Ectodermal cell (in vitro differentiated cells): ENCODE measurements at regions not wholly inside any gene's neighbourhood (a gene's known extent, or its start where the extent isn't known, plus 50 kb on each side); places are given as distances from the start of the nearest gene placed in this dataset.

Source experiments
- H3K27ac ChIP-seq: 2 replicates; pipeline ENCODE4 v1.7.0; 2013; ENCODE audit warnings: mild to moderate bottlenecking, low read depth, low read length; ENCODE audit not compliant: insufficient read depth, poor library complexity, severe bottlenecking
- H3K27me3 ChIP-seq: 2 replicates; pipeline ENCODE4 v1.7.0; 2013; ENCODE audit warnings: mild to moderate bottlenecking, low read length; ENCODE audit not compliant: insufficient read depth, control insufficient read depth, poor library complexity, severe bottlenecking
- H3K36me3 ChIP-seq: one replicate; pipeline ENCODE4 v1.7.0; 2013; ENCODE audit warnings: low read length; ENCODE audit not compliant: control insufficient read depth, insufficient read depth
- H3K4me1 ChIP-seq: one replicate; pipeline ENCODE4 v1.7.0; 2013; ENCODE audit warnings: low read length; ENCODE audit not compliant: control insufficient read depth, insufficient read depth
- H3K4me3 ChIP-seq: 2 replicates; pipeline ENCODE4 v1.7.0; 2013; ENCODE audit warnings: low read depth, low read length, control low read depth; ENCODE audit not compliant: insufficient read depth
- H3K9me3 ChIP-seq: 2 replicates; pipeline ENCODE4 v1.7.0; 2013; ENCODE audit warnings: mild to moderate bottlenecking, low read length, moderate library complexity; ENCODE audit not compliant: control insufficient read depth
- WGBS, 2 experiments: methylation state at CpG; one replicate each; pipeline ENCODE4 v1.1.7; 2013; ENCODE audit warnings: missing lambda C conversion rate in 2 of 2; 5-methylcytosine and 5-hydroxymethylcytosine counted together

DNA sequence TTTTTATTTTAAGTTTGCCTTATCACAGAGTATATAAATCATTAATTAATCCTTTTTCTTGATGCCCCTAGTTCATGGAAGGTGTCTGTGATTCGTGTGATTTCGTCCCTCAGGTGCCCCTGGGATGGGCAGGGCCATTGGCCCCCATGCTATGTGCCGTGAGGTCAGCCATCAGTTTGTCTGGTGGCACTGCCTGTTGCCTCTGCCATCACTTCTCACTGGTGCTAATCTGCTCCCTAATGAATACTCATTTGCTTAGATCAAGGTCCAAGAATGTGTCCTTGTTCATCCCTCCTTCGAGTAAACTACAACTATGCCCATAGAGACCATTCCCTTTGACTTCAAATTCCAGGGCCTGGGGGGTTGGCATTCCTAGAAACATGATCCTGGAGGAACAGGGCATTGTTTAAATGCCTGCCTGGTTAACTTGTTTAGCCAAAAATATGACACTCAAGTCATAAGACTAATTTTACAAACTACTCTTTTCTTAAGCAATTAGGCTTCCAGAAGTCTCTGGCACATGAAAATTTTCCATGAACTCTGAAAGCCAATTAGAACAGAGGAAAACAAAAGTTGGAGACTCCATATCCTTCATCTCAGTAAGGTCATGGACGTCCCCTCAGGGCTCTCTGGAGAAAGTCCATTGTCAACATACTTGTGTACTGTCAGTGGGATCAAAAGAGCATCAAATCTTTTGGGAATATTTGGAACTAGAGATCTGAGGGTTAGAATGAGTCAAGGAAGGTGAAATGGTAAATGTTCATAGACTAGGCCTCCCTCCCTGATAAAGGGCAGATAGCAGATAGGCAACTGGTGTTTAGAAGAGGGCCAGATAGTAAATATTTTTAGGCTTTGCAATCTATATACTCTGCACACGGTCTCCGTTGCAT, 90.9 kb upstream of the PLXNC1 start:
- H3K4me3 ChIP-seq, result no peak overlapping the region
- H3K27me3 ChIP-seq, result no peaks in the 10 kb centered on the region
- H3K36me3 ChIP-seq, result no peaks in the 10 kb centered on the region
- no peak overlapping the region for H3K27ac ChIP-seq
- no peaks in the 10 kb centered on the region for H3K9me3 ChIP-seq
- 94% methylated on average over 5 to 7 of the region's 7 CpGs for WGBS, 2 experiments
- H3K4me1 ChIP-seq, result no peaks in the 10 kb centered on the region

DNA sequence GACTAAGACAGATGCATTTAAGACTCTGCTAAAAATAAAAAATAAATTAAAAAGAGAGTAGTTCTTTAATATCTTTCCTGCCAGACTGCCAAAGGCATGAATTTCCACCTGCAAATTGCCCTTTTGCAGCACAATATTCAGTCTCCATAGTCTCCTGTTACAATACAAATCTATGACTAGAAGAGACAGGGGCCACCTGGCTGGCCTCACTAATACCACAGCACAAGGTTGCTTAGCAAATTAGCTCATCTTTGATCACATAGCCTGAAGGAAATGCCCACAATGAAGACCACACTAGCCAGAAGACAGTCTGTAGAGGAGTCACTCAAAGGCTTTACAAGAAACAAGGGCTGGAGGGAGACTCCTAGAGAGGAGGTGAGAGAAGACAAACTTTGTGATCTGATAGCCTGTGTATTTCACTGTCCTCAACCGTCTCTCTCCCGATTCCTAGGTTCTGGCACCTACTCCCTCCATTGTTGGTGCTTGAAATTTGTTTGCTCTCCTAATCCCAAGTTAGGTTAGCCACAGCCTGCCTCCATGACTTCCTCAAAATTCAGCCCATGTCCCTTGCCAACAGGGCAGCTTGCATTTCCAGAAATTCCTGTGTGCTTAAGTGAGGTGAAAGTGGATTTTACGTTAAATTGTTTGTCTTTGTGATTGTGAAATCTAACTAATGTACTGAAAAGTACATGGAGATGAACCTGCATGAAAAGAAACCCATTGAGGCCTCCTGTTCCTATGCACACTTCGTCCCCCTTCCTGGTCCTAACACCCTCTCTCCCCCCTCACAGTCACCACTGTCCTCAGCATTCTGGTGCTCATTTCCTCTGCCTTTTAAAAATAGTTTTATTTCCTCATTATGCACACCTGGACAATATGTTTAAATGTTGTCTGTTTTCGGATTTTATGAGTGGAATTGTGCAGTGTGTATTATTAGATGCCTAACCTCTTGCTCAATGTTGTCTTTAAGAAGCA, 88.7 kb upstream of the PLXNC1 start:
- WGBS, 2 experiments, result 88 to 94% methylated on average over 5 of the region's 5 CpGs
- H3K9me3 ChIP-seq, result no peaks in the 10 kb centered on the region
- H3K27ac ChIP-seq, result no peak overlapping the region
- no peaks in the 10 kb centered on the region for H3K4me1 ChIP-seq
- no peaks in the 10 kb centered on the region for H3K27me3 ChIP-seq
- H3K4me3 ChIP-seq, result no peak overlapping the region
- H3K36me3 ChIP-seq, result no peaks in the 10 kb centered on the region

DNA sequence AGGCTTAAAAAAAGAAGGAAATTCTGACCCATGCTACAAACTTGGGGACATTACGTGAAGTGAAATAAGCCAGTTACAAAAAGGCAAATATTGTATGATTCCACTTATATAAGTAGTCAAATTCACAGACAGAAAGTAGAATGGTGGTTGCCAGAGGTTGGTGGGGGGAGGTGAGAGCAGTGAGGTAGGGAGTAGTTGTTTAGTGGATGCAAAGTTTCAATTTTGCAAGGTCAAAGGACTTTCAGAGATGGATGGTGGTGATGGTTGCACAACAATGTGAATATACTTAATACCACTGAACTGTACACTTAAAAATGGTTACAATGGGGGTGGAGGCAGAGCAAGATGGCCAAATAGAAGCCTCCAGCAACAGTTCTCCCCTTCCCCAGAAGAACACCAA, 86.2 kb upstream of the PLXNC1 start:
- Histone ChIP-seq H3K4me1 (no peaks in the 10 kb centered on the region), H3K4me3 (no peak overlapping the region), H3K36me3 (no peaks in the 10 kb centered on the region), H3K9me3 (no peaks in the 10 kb centered on the region), H3K27me3 (no peaks in the 10 kb centered on the region), H3K27ac (no peak overlapping the region)
- 100% methylated on average over 1 of the region's 1 CpG; no CpG with 5 or more reads in 1 of the 2 experiments for WGBS, 2 experiments

DNA sequence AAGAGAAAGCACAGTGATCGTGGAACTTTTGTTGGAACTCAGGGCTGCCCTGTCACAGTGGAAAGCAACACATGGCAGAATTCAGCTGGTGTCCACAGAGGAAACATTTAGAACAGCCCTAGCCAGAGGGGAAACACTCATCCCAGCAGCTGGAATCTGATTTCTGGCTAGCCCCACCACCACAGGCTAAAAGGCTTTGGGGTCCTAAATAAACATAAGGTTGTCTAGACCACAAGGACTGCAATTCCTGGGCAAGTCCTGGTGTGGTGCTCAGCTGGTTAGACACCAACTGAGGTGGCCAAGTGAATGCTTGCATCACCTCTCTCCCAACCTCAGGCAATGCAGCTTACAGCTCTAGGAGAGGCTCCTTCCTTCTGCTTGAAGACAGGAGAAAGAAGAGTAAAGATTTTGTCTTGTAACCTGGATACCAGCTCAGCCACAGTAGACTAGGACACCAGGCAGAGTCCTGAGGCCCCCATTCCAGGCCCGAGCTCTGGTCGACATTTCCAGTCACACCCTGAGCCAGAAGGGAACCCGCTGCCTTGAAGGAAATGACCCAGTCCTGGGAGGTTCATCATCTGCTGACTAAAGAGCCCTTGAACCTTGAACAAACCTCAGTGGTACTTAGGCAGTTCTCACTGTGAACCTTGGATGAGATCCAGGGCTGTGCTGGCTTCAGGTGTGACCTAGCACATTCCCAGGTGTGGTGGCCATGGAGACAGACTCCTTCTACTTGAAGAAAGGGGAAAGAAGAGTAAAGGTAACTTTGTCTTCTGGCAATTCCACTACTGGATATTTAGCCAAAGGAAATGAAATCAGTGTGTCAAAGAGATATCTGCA, 85.4 kb upstream of the PLXNC1 start:
- no peak overlapping the region for H3K4me3 ChIP-seq
- no peaks in the 10 kb centered on the region for H3K9me3 ChIP-seq
- no peaks in the 10 kb centered on the region for H3K4me1 ChIP-seq
- H3K36me3 ChIP-seq, result no peaks in the 10 kb centered on the region
- no peak overlapping the region for H3K27ac ChIP-seq
- no peaks in the 10 kb centered on the region for H3K27me3 ChIP-seq
- WGBS, 2 experiments, result 92 to 94% methylated on average over 4 of the region's 4 CpGs

DNA sequence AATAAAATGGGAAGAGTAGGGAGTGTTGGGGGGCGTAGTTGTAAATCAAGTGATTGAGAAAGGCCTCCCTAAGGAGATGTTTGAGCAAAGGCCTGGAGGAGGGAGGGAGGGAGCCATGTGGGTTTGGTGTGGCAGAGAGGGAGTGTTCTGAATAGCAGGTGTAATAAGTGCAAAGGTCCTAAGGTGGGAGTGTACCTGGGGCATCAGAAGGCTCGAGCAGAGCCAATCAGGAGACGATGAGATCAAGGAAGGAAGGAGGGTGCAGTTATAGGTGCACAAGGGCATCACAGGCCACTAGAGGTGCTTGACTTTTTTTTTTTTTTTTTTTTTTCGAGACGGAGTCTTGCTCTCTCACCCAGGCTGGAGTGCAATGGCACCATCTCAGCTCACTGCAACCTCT, 77.9 kb upstream of the PLXNC1 start:
- no peaks in the 10 kb centered on the region for H3K27me3 ChIP-seq
- WGBS, 2 experiments, result 87 to 94% methylated on average over 4 of the region's 5 CpGs
- H3K27ac ChIP-seq, result no peak overlapping the region
- H3K9me3 ChIP-seq, result no peaks in the 10 kb centered on the region
- no peaks in the 10 kb centered on the region for H3K4me1 ChIP-seq
- H3K36me3 ChIP-seq, result no peaks in the 10 kb centered on the region
- no peak overlapping the region for H3K4me3 ChIP-seq

DNA sequence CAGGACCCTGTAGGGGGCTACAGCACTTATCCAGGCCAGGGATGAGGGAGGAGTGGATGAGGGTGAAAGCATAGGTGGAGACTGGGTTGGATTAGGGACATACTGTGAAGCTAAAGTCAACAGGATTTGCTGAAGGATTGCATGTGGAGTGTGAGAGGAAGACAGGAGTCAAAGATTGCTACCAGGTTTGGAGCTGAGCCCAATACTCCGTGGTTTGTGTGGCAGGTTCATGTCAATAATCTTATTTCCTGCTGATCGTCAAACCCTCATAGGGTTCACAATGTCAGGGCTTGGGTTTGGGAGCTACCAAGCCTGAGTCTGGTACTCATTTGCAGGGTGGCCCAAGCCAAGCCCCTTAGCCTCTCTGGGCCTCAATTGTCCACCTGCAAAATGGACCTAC, 77.1 kb upstream of the PLXNC1 start:
- Histone ChIP-seq H3K4me3 (no peak overlapping the region), H3K36me3 (no peaks in the 10 kb centered on the region), H3K4me1 (no peaks in the 10 kb centered on the region), H3K9me3 (no peaks in the 10 kb centered on the region), H3K27me3 (no peaks in the 10 kb centered on the region), H3K27ac (no peak overlapping the region)
- WGBS, 2 experiments, result 89 to 93% methylated on average over 2 of the region's 2 CpGs

DNA sequence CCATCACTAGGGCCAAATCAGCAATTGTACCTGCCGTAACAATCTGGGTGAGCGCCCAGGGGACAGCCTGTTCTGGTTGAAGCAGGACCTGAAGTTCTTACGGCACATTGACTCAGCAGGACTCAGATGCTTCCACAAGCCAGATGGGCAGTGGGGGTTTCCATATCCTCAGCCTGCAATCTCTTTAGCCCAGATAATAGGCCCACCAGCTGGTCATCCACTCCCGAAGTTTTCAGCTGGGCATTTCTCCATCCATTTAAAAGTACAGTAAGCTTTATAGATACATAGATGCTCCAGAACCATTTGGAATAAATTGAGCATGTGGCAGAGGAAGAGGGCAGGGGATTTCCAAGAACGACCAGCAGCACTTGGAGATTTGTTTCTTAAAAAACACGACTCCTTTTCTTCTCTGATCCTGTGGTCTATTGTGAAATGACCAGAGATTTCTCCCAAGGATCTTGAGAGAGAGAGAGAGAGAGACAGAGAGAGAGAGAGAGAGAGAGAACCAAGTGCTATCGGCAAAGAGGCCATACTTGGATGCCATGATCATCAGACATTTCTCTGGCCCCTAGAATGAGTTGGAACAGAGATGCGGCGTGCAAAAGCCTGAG, 74.8 kb upstream of the PLXNC1 start:
- 89 to 90% methylated on average over 9 of the region's 9 CpGs for WGBS, 2 experiments
- H3K27me3 ChIP-seq, result no peaks in the 10 kb centered on the region

DNA sequence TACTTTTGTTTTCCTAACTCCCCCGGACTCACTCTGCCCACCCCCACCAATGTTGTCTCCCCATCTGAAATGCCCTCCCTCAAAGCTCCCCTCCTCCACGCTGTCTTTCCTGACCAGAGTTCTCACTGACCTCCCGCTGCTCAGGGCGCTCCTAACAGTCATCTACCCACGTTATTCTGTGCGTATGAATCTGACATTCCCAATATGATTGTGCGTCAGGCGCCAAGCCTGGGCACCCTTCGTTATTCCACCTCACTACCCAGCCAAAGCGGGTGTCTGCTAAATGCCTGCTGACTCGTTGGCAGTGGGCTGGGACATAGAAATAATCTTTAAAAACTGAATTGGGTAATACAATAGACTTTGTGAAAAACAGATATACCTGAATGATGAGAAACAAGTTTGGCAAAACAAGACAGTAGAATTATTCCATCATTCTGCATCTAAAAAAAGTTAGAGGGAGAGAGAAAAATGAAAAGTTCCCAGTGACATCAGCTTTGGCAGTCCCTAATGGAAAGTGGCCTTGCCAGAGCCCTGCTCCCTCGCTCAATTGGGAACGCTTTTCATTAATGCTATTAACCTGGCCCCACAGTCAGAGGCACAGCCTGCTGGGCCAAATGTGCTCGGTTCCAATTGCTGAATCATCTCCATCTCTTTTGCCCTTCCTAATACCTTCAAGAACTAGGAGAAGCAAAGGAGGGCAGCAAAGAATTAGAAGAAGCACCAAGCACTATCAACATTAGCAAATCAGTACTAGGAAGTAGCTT, 74.0 kb upstream of the PLXNC1 start:
- no peaks in the 10 kb centered on the region for H3K36me3 ChIP-seq
- H3K27ac ChIP-seq, result no peak overlapping the region
- 85 to 88% methylated on average over 14 of the region's 14 CpGs for WGBS, 2 experiments
- no peak overlapping the region for H3K4me3 ChIP-seq
- H3K27me3 ChIP-seq, result no peaks in the 10 kb centered on the region
- H3K9me3 ChIP-seq, result no peaks in the 10 kb centered on the region
- H3K4me1 ChIP-seq, result no peaks in the 10 kb centered on the region

More for the DNA sequence above, 74.8 kb upstream of the PLXNC1 start:
- Histone ChIP-seq H3K27ac (no peak overlapping the region), H3K9me3 (no peaks in the 10 kb centered on the region), H3K36me3 (no peaks in the 10 kb centered on the region), H3K4me3 (no peak overlapping the region), H3K4me1 (no peaks in the 10 kb centered on the region)
